ENCODE measurements at regions not wholly inside any gene's neighbourhood (a gene's known extent, or its start where the extent isn't known, plus 50 kb on each side); places are given as distances from the start of the nearest gene placed in this dataset.

GRCh38 chr4:164383058-164383357 is 370.9 kb upstream of the SMIM31 start:
- no peak for TF ChIP-seq CTCF (IDR thresholded peaks at IDR 0.05; ENCODE audit: extremely low read depth, insufficient read depth, missing control alignments)
- no peak for DNase-seq (ENCODE audit: low spot score)
- in situ Hi-C loops (cut with MboI; ENCODE audit: low pct_unique_long_range_greater_than_20kb, low sequenced_read_pairs, unreplicated experiment), result no loop called here

GRCh38 chr4:164383358-164384220 is 370.3 kb upstream of the SMIM31 start:
- TF ChIP-seq CTCF (IDR thresholded peaks at IDR 0.05; ENCODE audit: extremely low read depth, insufficient read depth, missing control alignments), result no peak
- no peak for DNase-seq (ENCODE audit: low spot score)
- in situ Hi-C loops (cut with MboI; ENCODE audit: low pct_unique_long_range_greater_than_20kb, low sequenced_read_pairs, unreplicated experiment), result no loop called here

- TF ChIP-seq CTCF (IDR thresholded peaks at IDR 0.05; ENCODE audit: extremely low read depth, insufficient read depth, missing control alignments), result no peak
- in situ Hi-C loops (cut with MboI; ENCODE audit: low pct_unique_long_range_greater_than_20kb, low sequenced_read_pairs, unreplicated experiment), result no loop called here
- DNase-seq (ENCODE audit: low spot score), result no peak
These were observed 369.5 kb upstream of the SMIM31 start for GRCh38 chr4:164384416-164384815.

- DNase-seq (ENCODE audit: low spot score), result no peak
- in situ Hi-C loops (cut with MboI; ENCODE audit: low pct_unique_long_range_greater_than_20kb, low sequenced_read_pairs, unreplicated experiment), result no loop called here
- TF ChIP-seq CTCF (IDR thresholded peaks at IDR 0.05; ENCODE audit: extremely low read depth, insufficient read depth, missing control alignments), result no peak
These were observed 357.5 kb upstream of the SMIM31 start for GRCh38 chr4:164396439-164396838.

GRCh38 chr4:164402554-164402953 is 351.4 kb upstream of the SMIM31 start:
- no peak for TF ChIP-seq CTCF (IDR thresholded peaks at IDR 0.05; ENCODE audit: extremely low read depth, insufficient read depth, missing control alignments)
- in situ Hi-C loops (cut with MboI; ENCODE audit: low pct_unique_long_range_greater_than_20kb, low sequenced_read_pairs, unreplicated experiment), result no loop called here
- no peak for DNase-seq (ENCODE audit: low spot score)

GRCh38 chr4:164405774-164406173 is 348.2 kb upstream of the SMIM31 start:
- no peak for TF ChIP-seq CTCF (IDR thresholded peaks at IDR 0.05; ENCODE audit: extremely low read depth, insufficient read depth, missing control alignments)
- in situ Hi-C loops (cut with MboI; ENCODE audit: low pct_unique_long_range_greater_than_20kb, low sequenced_read_pairs, unreplicated experiment), result no loop called here
- no peak for DNase-seq (ENCODE audit: low spot score)

Data from GM13977 (cell line).